NCI-H2171 treated with DMSO at 0.1 percent for 48 hours (cell line): ENCODE measurements at regions not wholly inside any gene's neighbourhood (a gene's known extent, or its start where the extent isn't known, plus 50 kb on each side); places are given as distances from the start of the nearest gene placed in this dataset.

Experiments
- DNase-seq: peaks from one replicate; lab custom pipeline; 2025; lab: John Stamatoyannopoulos, UW

DNA sequence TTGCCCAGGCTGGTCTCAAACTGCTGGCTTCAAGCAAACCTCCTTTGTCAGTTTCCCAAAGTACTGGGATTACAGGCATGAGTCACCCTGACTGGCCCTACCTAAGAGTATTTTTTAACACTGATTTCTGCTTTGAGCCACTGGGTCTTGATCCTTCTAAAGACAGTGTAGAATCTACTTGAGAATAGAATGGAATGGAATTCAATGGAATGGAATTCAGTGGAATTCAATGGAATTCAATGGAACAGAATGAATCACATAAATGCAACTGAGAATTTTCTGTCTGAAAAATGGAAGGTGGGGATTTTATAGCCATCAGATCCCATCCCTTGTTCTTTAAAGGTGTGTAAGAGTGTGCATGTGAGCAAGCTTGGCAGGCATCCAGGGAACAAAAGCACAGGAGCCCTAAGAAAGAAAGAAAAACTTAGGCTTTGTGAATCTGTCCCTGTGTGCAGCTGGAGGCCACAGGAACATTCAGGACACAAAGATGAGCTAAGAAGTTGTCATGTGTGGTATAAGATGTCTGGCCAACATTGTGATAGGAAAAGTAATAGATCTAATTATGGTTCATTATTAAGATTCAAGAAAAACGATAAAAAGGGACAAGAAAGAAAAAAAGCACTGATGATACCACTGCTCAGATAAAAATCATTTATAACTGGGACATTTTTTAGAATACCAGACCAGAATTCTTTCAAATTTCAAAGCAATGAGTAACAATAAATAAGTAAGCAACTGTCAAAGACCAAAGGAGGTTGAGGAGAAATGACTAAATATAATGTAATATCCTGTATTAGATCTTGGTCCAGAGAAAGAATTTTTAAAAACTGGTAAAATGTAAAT is 681.0 kb upstream of the GJE1 start:
- DNase-seq, result no peak

DNA sequence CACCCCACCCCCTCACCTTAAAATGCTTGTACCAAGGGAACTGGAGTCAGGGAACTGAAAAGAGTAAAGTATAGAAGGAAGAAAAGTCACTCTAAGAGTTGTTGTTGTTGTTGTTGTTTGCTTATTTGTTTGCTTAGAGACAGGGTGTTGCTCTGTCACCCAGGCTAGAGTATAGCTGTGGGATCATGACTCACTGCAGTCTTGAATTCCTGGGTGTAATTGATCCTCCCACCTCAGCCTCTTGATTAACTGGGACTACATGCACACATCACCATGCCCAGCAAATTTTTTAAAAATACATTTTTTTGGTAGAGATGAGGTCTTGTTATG is 681.6 kb upstream of the GJE1 start:
- no peak for DNase-seq

DNA sequence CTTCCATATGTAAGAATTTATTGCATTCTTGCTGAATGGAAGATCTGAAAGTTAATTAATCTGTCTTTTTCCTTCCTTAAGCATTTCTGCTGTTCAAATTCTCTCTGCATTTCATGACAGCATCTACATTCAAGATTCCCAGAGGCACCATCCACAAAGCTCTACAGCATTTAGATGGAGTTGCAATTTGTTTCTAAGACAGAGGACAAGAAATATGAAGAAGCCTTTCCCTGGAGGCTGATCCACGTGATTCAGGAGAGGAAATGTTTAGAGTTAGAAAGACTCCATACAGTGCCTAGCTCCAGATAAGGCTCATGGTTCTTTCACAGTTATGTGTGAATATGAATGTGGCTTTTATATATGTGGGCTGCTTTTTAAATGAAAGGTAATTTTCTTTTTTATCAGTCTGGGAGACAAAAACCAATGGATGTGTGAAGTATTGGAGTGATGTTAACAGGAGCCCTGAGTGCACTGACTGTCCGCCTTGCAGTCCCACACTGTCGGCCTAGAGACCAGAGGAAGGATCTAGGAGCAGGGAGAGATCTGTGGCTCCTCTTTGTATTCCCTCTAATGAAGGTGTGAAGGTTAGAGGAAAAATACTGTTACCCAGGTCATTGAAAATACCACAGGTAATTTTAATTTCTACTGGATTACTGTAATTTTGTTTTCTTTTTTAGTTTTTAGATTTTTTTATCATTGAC is 686.6 kb upstream of the GJE1 start:
- no peak for DNase-seq

DNA sequence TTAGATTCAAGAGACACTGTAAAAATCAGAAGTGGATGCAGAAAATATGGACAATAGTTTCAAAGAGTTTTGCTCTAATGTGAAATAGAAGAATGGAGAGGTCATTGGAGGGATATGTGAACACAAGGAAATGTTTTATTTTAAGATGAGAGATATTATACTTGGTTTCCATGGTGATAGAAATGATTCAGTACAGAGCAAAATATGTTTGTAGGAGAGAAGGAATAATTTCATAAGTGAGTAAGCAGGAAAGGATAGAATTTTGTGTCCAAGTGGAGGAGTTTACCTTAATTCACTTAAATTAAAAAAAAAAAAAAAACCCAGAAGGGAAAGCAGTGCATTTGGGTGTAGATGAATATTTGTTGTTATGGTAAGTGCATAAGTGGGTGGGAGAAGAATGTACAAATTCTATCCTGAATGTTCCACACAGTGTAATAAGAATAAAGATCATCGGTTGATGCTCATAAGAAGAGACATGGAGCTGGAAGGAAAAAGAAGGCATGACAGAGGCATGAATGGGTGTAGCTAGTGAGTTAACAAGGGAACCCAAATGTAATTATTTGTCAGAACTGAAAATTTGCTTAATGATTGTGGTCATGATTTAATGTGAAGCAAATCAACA is 688.9 kb upstream of the GJE1 start:
- DNase-seq, result no peak

DNA sequence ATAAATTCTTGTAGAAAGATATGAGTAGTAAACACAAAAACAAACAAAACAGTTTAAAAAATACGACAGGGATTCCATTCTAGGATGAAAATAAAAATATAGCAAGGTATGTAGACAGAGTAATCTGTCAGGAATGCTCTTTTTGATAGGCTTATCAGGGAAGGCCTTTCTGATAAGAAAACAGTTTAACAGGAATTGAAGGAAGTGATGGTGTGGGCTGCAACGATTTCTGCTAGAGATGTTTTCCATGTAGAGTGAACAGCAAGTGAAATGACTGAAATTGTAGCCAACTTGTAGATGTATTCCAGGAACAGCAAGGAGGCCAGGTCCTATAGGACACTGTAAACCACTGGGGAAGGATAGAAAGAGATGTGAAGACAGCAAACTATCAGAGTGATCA is 689.7 kb upstream of the GJE1 start:
- no peak for DNase-seq

DNA sequence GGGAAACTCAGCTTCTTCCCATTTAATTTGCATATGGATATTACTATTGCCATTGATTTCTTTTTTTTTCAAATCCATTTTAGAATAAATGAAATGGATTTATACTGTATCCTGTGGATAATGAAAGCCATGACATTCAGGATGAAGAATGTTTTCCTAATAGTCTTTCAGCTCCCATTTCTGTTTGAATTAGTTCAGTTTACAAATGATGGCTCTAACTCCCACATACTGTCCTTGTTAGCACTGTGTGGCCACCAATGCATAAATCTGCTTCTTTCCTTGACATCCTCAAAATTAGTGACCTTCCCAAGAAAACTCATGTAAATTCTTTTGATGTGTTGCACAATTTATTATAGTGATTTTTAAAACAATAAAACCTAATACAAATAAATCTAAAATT is 693.2 kb upstream of the GJE1 start:
- no peak for DNase-seq

DNA sequence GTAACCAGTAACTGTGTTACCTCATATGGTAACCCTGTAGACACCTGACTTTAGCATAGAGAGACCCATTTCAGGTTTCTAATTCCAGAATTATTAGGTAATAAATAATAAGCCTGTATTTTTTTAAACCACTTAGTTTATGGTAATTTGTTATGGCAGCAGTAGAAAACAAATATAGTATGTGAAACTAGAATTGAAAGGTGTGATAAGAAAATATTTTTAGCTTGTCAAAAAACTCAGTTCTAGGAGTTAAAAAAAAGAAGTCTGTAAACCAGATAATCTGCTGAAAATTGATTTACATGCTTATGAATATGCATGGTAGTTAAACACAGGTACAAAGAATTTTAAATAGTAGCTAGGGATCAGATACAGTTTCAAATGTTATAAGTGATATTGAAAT is 695.0 kb upstream of the GJE1 start:
- no peak for DNase-seq

DNA sequence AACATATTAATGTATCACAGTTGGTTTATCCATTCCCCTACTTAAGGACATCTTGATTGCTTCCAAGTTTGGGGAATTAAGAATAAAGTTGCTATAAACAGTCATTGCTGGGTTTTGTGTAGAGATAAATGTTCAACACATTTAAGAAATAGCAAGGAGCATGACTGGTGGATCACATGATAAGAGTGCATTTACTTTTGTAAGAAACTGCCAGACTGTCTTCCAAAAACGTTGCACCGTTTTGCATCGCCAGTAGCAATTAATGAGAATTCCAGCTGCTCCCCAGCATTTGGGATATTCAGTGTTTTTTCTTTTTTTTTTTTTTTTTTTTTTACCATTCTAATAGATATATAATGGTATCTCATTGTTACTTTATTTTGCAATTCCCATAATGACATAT is 695.7 kb upstream of the GJE1 start:
- DNase-seq, result no peak

DNA sequence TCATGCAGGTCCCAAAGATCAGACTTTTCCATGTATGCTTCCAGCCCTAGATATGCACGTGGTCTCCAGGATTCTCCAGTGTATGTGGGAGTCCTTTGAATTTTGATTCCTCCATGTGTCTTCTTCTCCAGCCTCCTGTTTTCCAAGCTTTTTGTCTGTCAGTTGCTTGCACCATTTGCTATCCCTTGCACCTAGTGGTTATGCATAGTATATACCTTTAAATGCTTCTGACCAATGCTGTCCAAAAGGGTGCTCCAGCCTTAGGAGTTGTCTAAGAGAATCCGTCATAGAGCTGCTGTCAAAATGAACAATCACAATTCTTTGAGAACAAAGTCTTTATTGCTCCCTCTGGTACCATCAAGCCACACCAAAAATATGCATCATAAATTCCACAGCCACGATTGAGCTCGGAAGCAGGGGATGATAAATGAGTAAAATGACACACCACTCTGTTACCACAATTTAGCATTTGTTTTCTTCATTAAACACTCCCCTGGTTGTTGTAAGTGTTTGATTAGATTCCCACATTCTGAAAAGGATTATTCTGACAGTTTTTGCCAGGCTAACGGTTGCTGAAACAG is 706.2 kb upstream of the GJE1 start:
- no peak for DNase-seq

DNA sequence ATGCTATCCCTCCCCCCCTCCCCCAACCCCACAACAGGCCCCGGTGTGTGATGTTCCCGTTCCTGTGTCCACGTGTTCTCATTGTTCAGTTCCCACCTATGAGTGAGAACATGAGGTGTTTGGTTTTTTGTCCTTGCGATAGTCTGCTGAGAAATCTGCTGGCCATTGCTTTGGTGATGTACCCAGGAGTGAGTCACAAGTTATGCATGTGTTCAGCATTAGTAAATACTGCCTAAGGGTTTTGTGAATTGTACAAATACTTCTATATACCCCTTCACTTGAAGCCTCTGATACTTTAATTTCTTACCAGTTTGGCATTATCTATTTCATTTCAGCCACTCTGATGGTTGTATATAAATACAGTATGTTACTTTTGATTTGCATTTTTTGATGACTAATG is 711.3 kb upstream of the GJE1 start:
- DNase-seq, result no peak

DNA sequence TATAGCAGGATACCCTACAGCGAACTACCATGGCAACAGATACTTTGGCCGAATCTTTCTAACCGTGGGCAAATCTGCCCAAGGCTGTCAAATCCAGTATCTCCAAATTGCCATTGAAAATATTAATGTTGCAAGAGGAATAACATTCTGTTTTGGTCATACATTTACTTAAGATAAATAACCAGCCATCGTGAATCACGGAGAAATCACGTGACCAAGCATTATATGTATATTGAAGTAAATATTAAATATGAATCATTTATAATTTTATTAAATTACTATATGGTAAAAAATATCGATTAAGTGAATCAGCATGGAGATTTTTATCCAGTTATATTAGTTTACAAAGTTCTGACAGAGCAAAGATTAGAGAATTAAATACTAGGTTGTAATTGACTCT is 714.6 kb upstream of the GJE1 start:
- DNase-seq, result no peak

DNA sequence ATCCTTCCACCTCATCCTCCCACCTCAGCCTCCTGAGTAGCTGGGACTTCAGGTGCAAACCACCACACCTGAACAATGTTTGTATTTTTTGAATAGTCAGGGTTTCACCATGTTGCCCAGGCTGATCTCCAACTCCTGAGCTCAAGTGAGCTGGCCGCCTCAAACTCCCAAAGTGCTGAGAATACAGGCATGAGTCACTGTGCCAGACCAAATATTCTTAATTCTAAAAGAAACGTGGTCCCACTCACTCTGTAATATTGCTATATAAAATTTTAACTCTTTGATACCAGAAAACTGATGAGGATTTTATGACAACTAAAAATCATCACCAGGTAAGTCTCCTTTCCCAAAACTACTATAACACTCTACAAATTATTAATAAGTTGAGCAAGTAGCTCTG is 716.8 kb upstream of the GJE1 start:
- no peak for DNase-seq

DNA sequence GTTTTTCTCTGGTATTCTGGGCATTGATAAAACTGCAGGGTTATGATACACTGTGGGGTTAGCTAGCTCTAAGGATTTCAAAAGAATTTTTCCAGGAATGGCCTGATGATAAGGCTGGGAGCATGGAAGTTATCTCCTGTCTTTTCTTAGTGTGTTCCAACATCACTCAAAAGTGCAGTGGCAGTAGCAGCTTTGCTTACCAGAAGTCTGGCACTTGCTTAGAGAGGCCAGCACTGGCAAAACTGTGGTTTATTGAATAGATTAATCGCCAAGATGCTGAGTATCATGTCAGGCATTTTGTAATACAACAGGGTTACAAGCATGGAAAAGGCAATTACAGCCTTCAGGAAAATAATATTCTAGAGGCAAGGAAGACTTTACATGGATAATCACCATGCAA is 719.5 kb upstream of the GJE1 start:
- DNase-seq, result no peak

DNA sequence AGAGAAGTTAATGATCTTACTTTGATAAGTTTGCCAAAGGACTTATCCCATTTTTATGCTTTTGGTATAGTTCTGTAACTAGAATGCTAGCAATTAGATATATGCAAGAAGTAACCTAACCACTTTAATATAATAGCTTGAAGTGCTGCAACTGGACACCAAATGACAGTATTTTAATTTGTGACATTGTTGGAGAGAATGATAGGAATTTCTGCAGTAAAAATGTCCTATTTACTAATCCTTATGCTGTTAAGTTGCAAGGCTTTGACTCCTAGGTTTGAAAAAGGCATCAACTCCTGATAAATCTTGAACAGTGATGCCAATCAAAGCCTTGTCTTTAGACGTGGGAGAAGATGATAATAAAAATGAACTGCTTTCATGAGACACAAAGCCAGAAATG is 726.0 kb upstream of the GJE1 start:
- no peak for DNase-seq

DNA sequence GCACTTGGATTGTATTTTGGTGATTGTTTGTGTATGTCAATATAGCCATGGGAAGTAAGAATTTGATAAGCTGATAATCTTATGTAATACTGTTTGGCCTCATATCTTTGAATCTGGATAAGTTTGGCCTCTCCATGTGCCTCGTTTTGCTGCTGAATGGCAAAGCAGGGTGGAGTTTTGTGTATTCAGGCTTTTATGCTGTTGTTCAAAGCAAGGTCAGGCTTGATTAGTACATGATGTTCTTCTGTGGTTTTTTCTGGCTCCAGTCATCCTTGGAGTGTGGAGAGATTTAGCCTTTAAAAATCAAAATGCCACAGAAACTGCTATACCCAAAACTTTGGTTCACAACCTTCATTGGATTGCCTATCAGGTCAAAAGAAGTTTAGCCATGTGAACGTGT is 728.9 kb upstream of the GJE1 start:
- DNase-seq, result no peak

DNA sequence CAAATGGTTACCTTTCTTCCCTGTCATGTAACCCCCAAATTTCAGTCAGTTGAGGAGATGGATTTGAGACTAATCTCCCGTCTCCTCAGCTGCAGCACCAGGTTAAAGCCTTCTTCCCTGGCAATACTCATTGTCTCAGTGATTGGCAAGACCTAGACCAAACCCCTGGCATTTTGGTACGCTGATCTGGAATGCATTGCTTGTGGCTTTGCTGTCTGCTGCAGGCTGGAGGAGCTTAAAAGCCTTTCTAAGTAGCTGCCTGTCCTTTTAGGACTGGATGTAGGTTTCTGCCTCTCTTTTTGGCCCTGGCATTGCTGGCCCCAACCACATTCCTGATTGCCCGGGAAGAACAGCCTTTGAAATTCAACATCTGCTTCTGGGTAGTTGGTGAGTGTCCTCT is 729.6 kb upstream of the GJE1 start:
- no peak for DNase-seq

DNA sequence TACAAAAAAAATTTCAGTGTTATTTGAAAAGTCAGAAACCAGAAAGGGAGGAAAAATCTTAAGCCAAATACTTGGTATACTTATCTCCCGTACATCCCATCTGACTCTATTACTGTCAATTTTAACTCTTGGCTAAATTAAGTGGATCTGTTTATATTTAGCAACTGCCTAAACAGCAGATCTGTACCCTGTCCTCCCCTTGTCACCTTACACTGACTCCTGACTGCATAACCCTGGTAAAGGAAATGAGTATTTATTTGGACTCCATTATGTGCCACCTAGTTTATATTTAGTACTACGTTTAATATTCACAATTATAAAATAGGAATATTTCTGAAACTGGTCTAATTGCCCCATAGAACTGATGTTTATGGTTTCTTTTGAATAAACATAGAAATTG is 730.2 kb upstream of the GJE1 start:
- DNase-seq, result no peak

DNA sequence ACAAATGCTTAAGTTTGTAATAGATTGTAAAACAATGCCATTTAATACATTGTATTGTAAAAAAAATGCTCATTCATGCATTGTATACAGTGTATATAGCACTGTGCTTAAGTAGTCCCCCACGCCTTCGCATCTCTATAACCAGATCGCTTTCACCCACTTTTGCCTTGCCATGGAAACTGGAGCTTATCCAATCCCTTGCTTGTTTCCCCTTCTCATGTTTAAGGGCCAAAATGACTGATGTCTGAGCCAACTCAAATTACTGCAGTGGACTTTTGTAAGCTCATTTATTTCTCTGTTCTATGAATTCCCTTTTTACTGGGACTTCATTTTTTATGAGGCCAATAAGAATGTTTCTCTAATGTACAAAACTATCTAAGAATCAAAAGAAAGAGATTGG is 730.9 kb upstream of the GJE1 start:
- no peak for DNase-seq

DNA sequence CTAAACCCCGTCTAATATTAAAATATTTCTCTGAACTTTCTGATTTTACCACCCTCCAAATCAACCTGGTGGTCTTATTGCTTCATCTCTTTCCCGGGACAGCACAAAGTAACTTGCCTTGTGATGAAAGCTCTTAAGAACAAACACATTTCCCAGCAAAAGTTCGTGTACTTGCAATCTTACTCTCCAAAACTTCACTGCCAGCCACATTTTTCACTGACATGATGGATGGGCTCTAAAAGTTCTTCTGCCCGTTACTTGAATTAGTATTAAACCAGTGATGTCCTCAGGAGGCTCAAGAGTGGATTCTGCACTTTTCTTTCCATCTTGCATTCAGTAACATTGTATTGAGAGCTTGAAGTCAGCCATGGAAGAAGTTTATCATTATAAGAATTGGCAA is 731.6 kb upstream of the GJE1 start:
- no peak for DNase-seq

DNA sequence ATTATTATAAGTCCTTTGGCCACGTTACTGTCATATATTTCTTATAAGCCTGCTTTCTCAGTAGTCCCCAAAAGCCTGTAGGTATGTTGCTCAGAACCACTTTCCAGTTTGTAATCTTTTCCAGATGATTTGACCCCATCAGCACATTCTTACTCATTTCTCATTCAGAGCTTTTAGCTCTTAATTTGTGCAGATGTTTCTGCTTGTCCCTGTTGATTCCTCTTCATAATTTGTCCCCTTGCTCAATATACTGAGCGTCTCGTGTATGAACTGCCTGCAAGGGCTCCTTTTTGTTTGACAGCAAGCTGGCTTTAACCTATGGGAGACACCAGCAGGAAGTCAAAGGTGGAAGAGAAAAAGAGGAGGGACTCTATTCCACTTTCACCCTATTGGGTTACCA is 733.8 kb upstream of the GJE1 start:
- DNase-seq, result no peak

DNA sequence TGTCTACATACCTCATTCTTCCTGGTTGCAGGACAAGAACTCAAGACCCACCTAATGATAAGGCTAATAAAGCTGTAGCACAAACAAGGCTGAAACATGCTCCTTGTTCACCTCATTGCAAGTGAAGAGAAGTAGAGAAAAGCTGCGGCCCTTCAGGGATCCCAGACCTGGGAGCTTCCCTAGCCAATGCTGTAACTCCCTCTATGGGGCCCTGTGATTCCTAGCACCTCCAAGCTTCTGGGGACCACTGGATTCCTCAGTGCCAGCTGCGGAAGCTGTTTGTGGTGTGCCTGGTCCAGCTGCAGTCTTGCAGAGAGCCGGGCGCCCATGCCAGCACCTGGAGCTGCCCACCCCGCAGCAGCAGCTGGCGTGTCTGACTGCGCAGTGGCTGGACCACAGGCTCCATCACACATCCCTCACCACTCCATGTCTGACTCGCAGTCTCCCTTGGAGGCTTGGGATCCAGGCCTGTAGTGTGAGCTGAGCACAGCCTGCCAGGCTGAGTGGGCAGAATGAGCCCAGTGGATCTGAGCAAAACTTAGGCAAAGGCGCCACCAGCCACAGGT is 737.2 kb upstream of the GJE1 start:
- no peak for DNase-seq

DNA sequence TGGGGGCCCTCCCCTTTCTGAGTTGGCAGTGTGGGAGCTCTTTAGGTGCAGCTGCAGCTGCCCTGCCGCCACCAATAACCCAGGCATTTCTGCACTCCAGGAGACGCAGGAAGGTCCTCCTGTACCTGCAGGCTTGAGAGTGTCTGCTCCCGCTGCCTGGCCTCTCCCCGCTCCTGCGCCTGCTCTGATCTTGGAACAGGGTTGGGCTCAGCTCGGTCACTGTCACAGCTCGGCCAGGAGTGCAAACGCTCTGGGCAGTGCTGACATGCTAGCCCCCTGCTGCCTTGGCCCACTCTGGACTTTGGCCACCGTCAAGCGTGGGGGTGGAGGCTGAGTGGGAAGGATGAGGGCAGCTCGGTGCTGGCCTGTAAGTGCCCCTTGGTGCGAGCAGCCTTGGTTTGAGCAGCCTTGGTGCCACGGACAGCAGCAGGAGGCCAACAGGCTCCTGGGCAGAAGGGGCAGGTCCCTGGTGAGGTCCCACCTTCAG is 738.1 kb upstream of the GJE1 start:
- no peak for DNase-seq

DNA sequence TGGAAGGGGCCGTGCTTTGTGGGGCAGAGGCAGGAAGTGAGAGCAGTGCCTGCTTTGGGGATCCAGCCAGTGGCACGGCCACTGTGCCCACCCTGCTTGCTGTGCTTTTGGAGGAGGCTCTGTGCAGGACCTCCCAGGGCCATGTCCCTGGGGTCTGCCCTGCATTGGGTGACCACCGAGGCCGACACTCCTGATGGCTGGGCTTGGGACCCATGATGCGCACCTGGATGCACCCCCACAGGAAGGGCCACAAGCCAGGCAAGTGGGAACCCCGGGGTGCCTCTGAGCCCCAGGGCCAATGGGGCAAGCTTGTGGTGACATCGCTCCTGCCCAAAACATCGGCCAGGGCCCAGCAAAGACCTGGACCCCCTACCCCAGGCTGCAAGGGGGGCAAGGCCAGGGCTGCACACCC is 738.6 kb upstream of the GJE1 start:
- DNase-seq, result no peak
